ENCODE measurements at regions not wholly inside any gene's neighbourhood (a gene's known extent, or its start where the extent isn't known, plus 50 kb on each side); places are given as distances from the start of the nearest gene placed in this dataset.

- DNase-seq: peak in 2 of 3 donors; percentile 47 to 98
These were observed 241.4 kb upstream of the PGRMC2 start for GRCh38 chr4:128528793-128529553.

GRCh38 chr4:128527946-128528576 is 240.4 kb upstream of the PGRMC2 start:
- no peak for DNase-seq

GRCh38 chr4:128527351-128527750 is 239.7 kb upstream of the PGRMC2 start:
- DNase-seq: peak in 1 of 3 donors; percentile 62

- peak in 1 of 3 donors; percentile 35 for DNase-seq
These were observed 238.5 kb upstream of the PGRMC2 start for GRCh38 chr4:128525992-128526630.

- peak in 1 of 3 donors; percentile 35 for DNase-seq
These were observed 237.8 kb upstream of the PGRMC2 start for GRCh38 chr4:128525387-128525786.

- DNase-seq: peak in 1 of 3 donors; percentile 47
These were observed 236.7 kb upstream of the PGRMC2 start for GRCh38 chr4:128524311-128524710.

GRCh38 chr4:128521648-128522111 is 234.1 kb upstream of the PGRMC2 start:
- peak in 1 of 3 donors; percentile 28 for DNase-seq

- peak in 1 of 3 donors; percentile 40 for DNase-seq
These were observed 233.5 kb upstream of the PGRMC2 start for GRCh38 chr4:128521156-128521555.

GRCh38 chr4:128519163-128519830 is 231.7 kb upstream of the PGRMC2 start:
- peak in 2 of 3 donors; percentile 65 to 82 for DNase-seq

- DNase-seq: peak; percentile 52 to 89 (median 79)
These were observed 230.3 kb upstream of the PGRMC2 start for GRCh38 chr4:128517739-128518510.

- peak in 1 of 3 donors; percentile 69 for DNase-seq
These were observed 229.6 kb upstream of the PGRMC2 start for GRCh38 chr4:128517096-128517738.

- peak; percentile 81 to 94 (median 83) for DNase-seq
These were observed 228.8 kb upstream of the PGRMC2 start for GRCh38 chr4:128516301-128516969.

- no peak for DNase-seq
These were observed 226.3 kb upstream of the PGRMC2 start for GRCh38 chr4:128513664-128514484.

GRCh38 chr4:128512767-128513322 is 225.2 kb upstream of the PGRMC2 start:
- DNase-seq: no peak

- DNase-seq: no peak
These were observed 224.5 kb upstream of the PGRMC2 start for GRCh38 chr4:128512161-128512560.

- no peak for DNase-seq
These were observed 223.2 kb upstream of the PGRMC2 start for GRCh38 chr4:128510850-128511249.

- no peak for DNase-seq
These were observed 215.4 kb upstream of the PGRMC2 start for GRCh38 chr4:128502818-128503527.

- DNase-seq: no peak
These were observed 213.6 kb upstream of the PGRMC2 start for GRCh38 chr4:128501239-128501638.

All from muscle of back (tissue), 3 donors.